A549 (cell line): ENCODE measurements at regions not wholly inside any gene's neighbourhood (a gene's known extent, or its start where the extent isn't known, plus 50 kb on each side); places are given as distances from the start of the nearest gene placed in this dataset.
A peak's percentile ranks its signal among the peaks of the same experiment; 100 is the strongest.

ENCODE experiments used
- ATAC-seq, 2 experiments: fragments of 200-7000 bp in 1 of 2; fragments of >200 bp in 1 of 2; cut with Nextera tagmentation in 1 of 2; cut with Tn5 transposase in 1 of 2; 3 replicates each; pipeline versions ENCODE4 v1.8.0 to v1.9.1; 2018 to 2020; ENCODE audit warnings: mild to moderate bottlenecking in 1 of 2, moderate library complexity in 1 of 2
- CTCF ChIA-PET: fragments of 300-600 bp; sonication (Branson Sonifier 250); formaldehyde crosslinking; extraction: SDS; loops from one replicate; lab custom pipeline; 2021; ENCODE audit warnings: antibody characterized with exemption, inconsistent platforms; lab: Yijun Ruan, JAX
- POLR2A ChIA-PET: fragments of 350-600 bp; formaldehyde crosslinking; extraction: SDS; loops from one replicate; lab custom pipeline; 2021; ENCODE audit warnings: antibody characterized with exemption, inconsistent platforms; lab: Yijun Ruan, JAX
- DNase-seq, 2 experiments: peaks; one replicate each; pipeline versions ENCODE4 v3.0.0 to v3.0.0-alpha.2; 2011 to 2016; ENCODE audit warnings: low read depth in 1 of 2, low spot score in 1 of 2
- FAIRE-seq: peaks from 2 replicates; lab custom pipeline; 2011; peaks lifted over from hg19 to GRCh38; lab: Jason Lieb, UNC
- H3K27ac ChIP-seq, 2 experiments: fragments of >200 bp; sonication (Bioruptor Twin); formaldehyde crosslinking; 3 replicates each; pipeline ENCODE4 v1.5.1; 2016 to 2017
- H3K4me1 ChIP-seq: fragments of >200 bp; sonication (Bioruptor Twin); formaldehyde crosslinking; 3 replicates; pipeline ENCODE4 v1.6.1; 2016
- H3K4me2 ChIP-seq: fragments of >200 bp; sonication (Bioruptor Twin); formaldehyde crosslinking; 3 replicates; pipeline ENCODE4 v1.6.1; 2016
- H3K4me3 ChIP-seq: fragments of >200 bp; sonication (Bioruptor Twin); formaldehyde crosslinking; 3 replicates; pipeline ENCODE4 v1.5.1; 2016
- H3K9me3 ChIP-seq: fragments of >200 bp; sonication (Bioruptor Twin); formaldehyde crosslinking; 3 replicates; pipeline ENCODE4 v1.6.1; 2016
- BHLHE40 ChIP-seq: IDR thresholded peaks from 2 replicates; pipeline ENCODE4 v1.6.1; 2012; ENCODE audit warnings: low read depth, low read length, inconsistent platforms
- CEBPB ChIP-seq, 2 experiments: fragments of >200 bp in 1 of 2; sonication (Bioruptor Twin) in 1 of 2; formaldehyde crosslinking in 1 of 2; IDR thresholded peaks; 2 replicates each; pipeline ENCODE4 v1.6.1; 2012 to 2016
- CHD4 ChIP-seq: fragments of 200-600 bp; sonication (generic); IDR thresholded peaks from 2 replicates; pipeline ENCODE4 v1.6.1; 2016; ENCODE audit warnings: antibody characterized with exemption, mild to moderate bottlenecking, borderline replicate concordance
- EHMT2 ChIP-seq: fragments of 200-600 bp; sonication (generic); IDR thresholded peaks from 2 replicates; pipeline ENCODE4 v1.6.1; 2016; ENCODE audit warnings: antibody characterized with exemption, low read depth, mild to moderate bottlenecking, moderate library complexity
- ESRRA ChIP-seq: fragments of 150-350 bp; IDR thresholded peaks from 2 replicates; pipeline ENCODE4 v1.6.1; 2014; ENCODE audit warnings: mild to moderate bottlenecking, low read length, borderline replicate concordance
- GATA3 ChIP-seq: IDR thresholded peaks from 2 replicates; pipeline ENCODE4 v1.6.1; 2012; ENCODE audit warnings: borderline replicate concordance
- HDAC2 ChIP-seq: fragments of 200-600 bp; sonication (generic); IDR thresholded peaks from 2 replicates; pipeline ENCODE4 v1.6.1; 2016
- HMGXB4 ChIP-seq: fragments of 250-450 bp; sonication (Bioruptor Pico); IDR thresholded peaks from 2 replicates; pipeline ENCODE4 v1.5.0; 2021; ENCODE audit warnings: mild to moderate bottlenecking, moderate library complexity, borderline replicate concordance
- HOXB13 ChIP-seq: fragments of 250-450 bp; sonication (Bioruptor Pico); IDR thresholded peaks from 2 replicates; pipeline ENCODE4 v1.5.0; 2020; ENCODE audit warnings: low read depth, mild to moderate bottlenecking, moderate library complexity
- JUN ChIP-seq, 2 experiments: fragments of >200 bp; sonication (Bioruptor Twin); formaldehyde crosslinking; IDR thresholded peaks; 2 replicates in 1 of 2; 3 replicates in 1 of 2; pipeline ENCODE4 v1.6.1; 2016 to 2017
- JUNB ChIP-seq: fragments of >200 bp; sonication (Bioruptor Twin); formaldehyde crosslinking; IDR thresholded peaks from 2 replicates; pipeline ENCODE4 v1.6.1; 2016
- KDM1A ChIP-seq: fragments of 200-600 bp; sonication (generic); IDR thresholded peaks from 2 replicates; pipeline ENCODE4 v1.6.1; 2016; ENCODE audit warnings: low read depth, mild to moderate bottlenecking
- MAZ ChIP-seq: fragments of 150-350 bp; IDR thresholded peaks from 2 replicates; pipeline ENCODE4 v1.6.1; 2014; ENCODE audit warnings: antibody characterized with exemption, low read depth, low read length, borderline replicate concordance
- NFE2L2 ChIP-seq: fragments of 150-350 bp; conservative IDR thresholded peaks from 2 replicates; pipeline ENCODE4 v1.6.1; 2014; ENCODE audit warnings: low read length
- PHF8 ChIP-seq: fragments of 200-600 bp; sonication (generic); IDR thresholded peaks from 2 replicates; pipeline ENCODE4 v1.6.1; 2016; ENCODE audit warnings: low read depth, mild to moderate bottlenecking, antibody characterized with exemption, moderate library complexity, borderline replicate concordance
- POLR2AphosphoS2 ChIP-seq: conservative IDR thresholded peaks from 2 replicates; pipeline ENCODE4 v1.6.1; 2012; ENCODE audit warnings: low read length, improper control_type of control experiment, inconsistent platforms
- RCOR1 ChIP-seq: fragments of 150-350 bp; IDR thresholded peaks from 2 replicates; pipeline ENCODE4 v1.6.1; 2014; ENCODE audit warnings: antibody characterized with exemption, low read length, low read depth
- REST ChIP-seq: fragments of 200-600 bp; sonication (generic); IDR thresholded peaks from 2 replicates; pipeline ENCODE4 v1.6.1; 2016; ENCODE audit warnings: antibody characterized with exemption, mild to moderate bottlenecking, moderate library complexity
- RFX5 ChIP-seq: fragments of 450-650 bp; IDR thresholded peaks from 2 replicates; pipeline ENCODE4 v1.7.1; 2014; ENCODE audit warnings: antibody characterized with exemption, mild to moderate bottlenecking, moderate library complexity
- SMC3 ChIP-seq: fragments of >200 bp; sonication (Bioruptor Twin); formaldehyde crosslinking; IDR thresholded peaks from 3 replicates; pipeline ENCODE4 v1.6.1; 2018; ENCODE audit warnings: inconsistent platforms
- TFCP2L1 ChIP-seq: fragments of 250-450 bp; sonication (Bioruptor Pico); IDR thresholded peaks from 2 replicates; pipeline ENCODE4 v1.5.0; 2021; ENCODE audit warnings: mild to moderate bottlenecking
- TP53 ChIP-seq: fragments of 250-450 bp; sonication (Bioruptor Pico); IDR thresholded peaks from 2 replicates; pipeline ENCODE4 v1.5.0; 2021; ENCODE audit warnings: mild to moderate bottlenecking, moderate library complexity
- ZC3H11A ChIP-seq: fragments of 450-650 bp; IDR thresholded peaks from 2 replicates; pipeline ENCODE4 v1.6.1; 2014; ENCODE audit warnings: antibody characterized with exemption, mild to moderate bottlenecking
- ZFP36 ChIP-seq: fragments of 450-650 bp; IDR thresholded peaks from 2 replicates; pipeline ENCODE4 v1.6.1; 2014; ENCODE audit warnings: borderline replicate concordance; ENCODE audit not compliant: partially characterized antibody
- ZNF302 ChIP-seq: fragments of 250-450 bp; sonication (Bioruptor Pico); IDR thresholded peaks from 2 replicates; pipeline ENCODE4 v1.9.0; 2021; ENCODE audit warnings: inconsistent platforms, mild to moderate bottlenecking, moderate library complexity
- WGBS: methylation state at CpG from one replicate; pipeline ENCODE4 v1.1.6; 2017; ENCODE audit errors: missing lambda C conversion rate; 5-methylcytosine and 5-hydroxymethylcytosine counted together
- TF ChIP-seq, protein P1 (sequence below): fragments of >200 bp; sonication (Bioruptor Twin); formaldehyde crosslinking; IDR thresholded peaks from 3 replicates; pipeline ENCODE4 v1.5.1; 2016

DNA sequence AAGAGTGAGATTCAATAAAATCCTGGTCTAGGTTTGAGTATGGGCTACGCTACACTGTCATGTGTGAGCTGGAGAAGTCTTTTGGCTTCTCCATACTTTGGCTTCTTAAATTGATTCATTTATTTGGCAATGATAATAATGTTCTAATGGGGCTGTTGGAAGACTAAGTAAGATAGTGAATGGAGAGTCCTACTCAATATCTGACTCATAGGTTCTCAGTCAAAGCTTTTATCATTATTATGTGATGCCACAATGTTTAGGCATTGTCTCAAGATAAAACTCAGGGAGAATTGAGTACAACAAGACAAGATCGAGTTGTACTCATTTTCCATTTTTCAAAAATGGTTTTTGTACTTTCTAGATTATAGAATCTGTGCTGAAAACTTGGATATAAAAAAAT is 92.5 kb upstream of the VEGFC start:
- H3K9me3 ChIP-seq = no peaks in the 10 kb centered on the region
- TF ChIP-seq, protein P1, sequence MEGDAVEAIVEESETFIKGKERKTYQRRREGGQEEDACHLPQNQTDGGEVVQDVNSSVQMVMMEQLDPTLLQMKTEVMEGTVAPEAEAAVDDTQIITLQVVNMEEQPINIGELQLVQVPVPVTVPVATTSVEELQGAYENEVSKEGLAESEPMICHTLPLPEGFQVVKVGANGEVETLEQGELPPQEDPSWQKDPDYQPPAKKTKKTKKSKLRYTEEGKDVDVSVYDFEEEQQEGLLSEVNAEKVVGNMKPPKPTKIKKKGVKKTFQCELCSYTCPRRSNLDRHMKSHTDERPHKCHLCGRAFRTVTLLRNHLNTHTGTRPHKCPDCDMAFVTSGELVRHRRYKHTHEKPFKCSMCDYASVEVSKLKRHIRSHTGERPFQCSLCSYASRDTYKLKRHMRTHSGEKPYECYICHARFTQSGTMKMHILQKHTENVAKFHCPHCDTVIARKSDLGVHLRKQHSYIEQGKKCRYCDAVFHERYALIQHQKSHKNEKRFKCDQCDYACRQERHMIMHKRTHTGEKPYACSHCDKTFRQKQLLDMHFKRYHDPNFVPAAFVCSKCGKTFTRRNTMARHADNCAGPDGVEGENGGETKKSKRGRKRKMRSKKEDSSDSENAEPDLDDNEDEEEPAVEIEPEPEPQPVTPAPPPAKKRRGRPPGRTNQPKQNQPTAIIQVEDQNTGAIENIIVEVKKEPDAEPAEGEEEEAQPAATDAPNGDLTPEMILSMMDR = no peak
- TF ChIP-seq GATA3 (no peak), POLR2AphosphoS2 (no peak), HMGXB4 (no peak), ESRRA (no peak), ZNF302 (CRISPR knock-in tag) (no peak), KDM1A (no peak), RFX5 (no peak), TFCP2L1 (no peak), HDAC2 (no peak), EHMT2 (no peak), ZC3H11A (no peak), TP53 (CRISPR knock-in tag) (no peak)
- TF ChIP-seq, all 56 proteins: peak for 0
- ChIA-PET POLR2A (no interaction called here), CTCF (interaction anchor here (2.3 kb wide), 1 partner anchor 162 kb away, joined by 6 read pairs; no protein-coding TSS in a partner anchor)
- 93% methylated on average over 2 of the region's 2 CpGs for WGBS
- FAIRE-seq (no peak), ATAC-seq (no peak), DNase-seq (no peak)
- Histone ChIP-seq H3K4me2 (no peak overlapping the region; the same call in 2 of the 3 replicates), H3K4me3 (no peak overlapping the region), H3K27ac (peak overlapping the region; percentile 67 to 70; a peak in 3 of 6 replicates), H3K4me1 (peaks cover 25% of the 10 kb centered on the region)

DNA sequence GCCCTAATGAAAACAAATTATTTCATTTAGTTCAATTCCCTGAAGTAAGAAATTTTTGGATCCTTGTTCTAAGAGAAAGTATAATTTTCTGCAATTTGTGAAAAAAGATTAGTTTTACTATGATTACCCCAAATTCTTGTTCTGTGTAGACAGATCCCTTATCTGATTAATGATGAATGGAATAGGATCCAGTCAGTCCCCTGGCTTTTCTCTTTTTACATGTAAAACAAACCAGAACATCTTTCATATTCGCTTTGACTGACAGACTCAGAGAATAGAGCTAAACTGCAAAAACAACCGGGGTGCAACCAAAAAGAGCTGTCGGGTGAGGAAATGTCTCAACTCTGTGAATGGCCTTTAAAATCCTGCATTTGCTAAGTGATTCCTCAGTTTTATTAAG is 93.4 kb upstream of the VEGFC start:
- Histone ChIP-seq H3K27ac (no peak overlapping the region), H3K9me3 (no peaks in the 10 kb centered on the region)
- WGBS = 97% methylated on average over 3 of the region's 3 CpGs
- DNase-seq = no peak
- no peak for TF ChIP-seq MAZ
- no peak for TF ChIP-seq KDM1A
- no peak for TF ChIP-seq HOXB13 (CRISPR knock-in tag)
- TF ChIP-seq BHLHE40 = no peak
- TF ChIP-seq CEBPB (IDR thresholded peaks at IDR 0.05) = no peak
- TF ChIP-seq POLR2AphosphoS2 = no peak
- TF ChIP-seq ZFP36 = no peak
- no peak for TF ChIP-seq REST
- TF ChIP-seq NFE2L2 = no peak
- TF ChIP-seq SMC3 = no peak
- no peak for TF ChIP-seq JUNB
- no peak for TF ChIP-seq JUN (IDR thresholded peaks at IDR 0.05)
- TF ChIP-seq HDAC2 = no peak
- TF ChIP-seq RFX5 = no peak
- no peak for TF ChIP-seq CHD4
- no peak for TF ChIP-seq RCOR1
- TF ChIP-seq TFCP2L1 = no peak
- no peak for TF ChIP-seq PHF8
- TF ChIP-seq, all 56 proteins: peak for 0
- CTCF ChIA-PET = no interaction called here
- no peak overlapping the region for H3K4me2 ChIP-seq
- peaks cover 25% of the 10 kb centered on the region for H3K4me1 ChIP-seq
- ATAC-seq (no peak), FAIRE-seq (no peak)
- POLR2A ChIA-PET = no interaction called here
- no peak overlapping the region for H3K4me3 ChIP-seq
